GM21447 (cell line): ENCODE measurements at regions not wholly inside any gene's neighbourhood (a gene's known extent, or its start where the extent isn't known, plus 50 kb on each side); places are given as distances from the start of the nearest gene placed in this dataset.

Source experiments
- ATAC-seq: cut with Tn5 transposase; IDR thresholded peaks from one replicate; pipeline ENCODE4 v1.9.1; 2021; ENCODE audit not compliant: unreplicated experiment

DNA sequence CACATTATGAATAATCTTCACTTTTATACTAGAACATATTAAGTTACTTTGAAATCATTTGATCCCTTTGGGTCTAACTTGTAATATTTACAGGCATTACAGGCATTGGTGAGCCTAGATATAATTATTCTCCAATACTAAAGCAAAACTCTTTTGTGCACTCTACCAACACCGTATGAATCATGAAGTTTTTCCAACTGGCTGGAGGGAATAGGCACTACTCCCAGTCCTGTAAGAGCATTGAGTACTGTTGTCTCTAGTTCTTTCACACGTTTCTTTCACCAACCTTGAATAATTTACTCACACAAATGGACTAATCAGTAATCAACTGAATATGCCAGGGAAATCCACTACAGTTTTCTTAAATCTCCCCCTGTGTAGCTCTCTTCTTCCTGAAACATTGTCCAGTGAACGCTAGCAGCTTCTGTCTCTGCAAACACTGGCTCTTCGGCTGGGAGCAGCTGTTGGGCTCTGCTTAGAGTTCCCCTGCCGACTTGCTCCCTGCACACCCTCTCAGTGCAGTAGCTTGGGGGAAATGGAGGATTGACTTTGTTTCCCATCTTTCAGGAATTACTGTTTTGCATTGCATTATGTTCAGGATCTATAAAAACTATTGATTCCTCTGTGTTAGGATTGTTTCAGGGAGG is 476.7 kb downstream of the RFC3 start:
- no peak for ATAC-seq

DNA sequence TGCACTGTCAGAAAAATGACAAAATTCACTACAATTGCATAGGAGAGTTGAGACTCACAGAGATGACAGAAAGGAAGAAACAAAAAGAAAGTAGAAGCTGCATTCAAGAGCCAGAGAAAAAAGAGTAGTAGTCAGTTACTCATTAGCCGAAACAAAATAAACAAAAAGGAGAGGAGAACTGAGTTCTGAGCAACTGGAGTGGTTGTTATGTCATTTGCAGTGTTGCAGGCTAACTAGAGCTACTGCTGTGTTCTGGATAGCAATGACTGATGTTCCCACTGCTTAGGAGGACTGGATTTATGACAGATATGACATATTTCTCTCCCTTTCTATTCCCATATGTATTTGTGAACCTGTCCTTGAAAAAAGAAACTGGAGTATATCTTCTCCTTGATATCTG is 482.6 kb downstream of the RFC3 start:
- ATAC-seq = no peak

DNA sequence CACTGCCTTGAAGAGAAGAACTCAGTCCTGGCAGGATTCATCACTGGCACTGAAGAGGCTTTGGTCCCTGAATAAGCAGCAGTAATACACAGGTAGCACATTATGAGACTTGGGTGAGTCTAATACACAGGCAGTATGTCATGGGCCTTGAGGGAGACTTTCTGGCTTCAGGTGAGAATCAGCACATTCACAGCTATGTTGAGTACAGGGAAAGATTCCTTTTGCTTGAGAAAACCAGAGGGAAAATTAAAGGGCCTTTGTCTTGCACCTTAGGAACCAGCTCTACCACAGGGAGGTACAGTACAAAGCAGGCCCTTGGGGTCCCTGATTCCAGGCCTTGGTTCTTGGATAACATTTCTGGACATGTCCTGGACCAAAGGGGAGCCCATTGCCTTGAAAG is 484.6 kb downstream of the RFC3 start:
- ATAC-seq = no peak

DNA sequence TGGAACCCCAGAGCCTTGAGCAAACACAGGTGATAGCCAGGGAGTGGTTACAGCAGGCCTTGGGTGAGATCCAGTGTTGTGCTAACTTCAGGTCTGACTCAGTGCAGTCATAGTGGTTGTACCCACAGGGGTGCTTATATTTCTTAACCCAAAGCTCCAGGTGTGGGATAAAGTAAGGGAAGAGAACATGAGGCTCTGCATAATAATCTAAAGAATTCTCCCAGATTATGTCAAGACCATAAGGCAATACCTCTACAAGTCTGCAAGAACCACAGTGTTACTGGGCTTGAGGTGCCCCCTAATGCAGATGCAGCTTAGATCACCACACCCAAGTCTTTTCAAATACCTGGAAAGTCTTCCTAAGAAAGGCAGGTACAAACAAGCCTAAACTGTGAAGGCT is 485.4 kb downstream of the RFC3 start:
- ATAC-seq = no peak

DNA sequence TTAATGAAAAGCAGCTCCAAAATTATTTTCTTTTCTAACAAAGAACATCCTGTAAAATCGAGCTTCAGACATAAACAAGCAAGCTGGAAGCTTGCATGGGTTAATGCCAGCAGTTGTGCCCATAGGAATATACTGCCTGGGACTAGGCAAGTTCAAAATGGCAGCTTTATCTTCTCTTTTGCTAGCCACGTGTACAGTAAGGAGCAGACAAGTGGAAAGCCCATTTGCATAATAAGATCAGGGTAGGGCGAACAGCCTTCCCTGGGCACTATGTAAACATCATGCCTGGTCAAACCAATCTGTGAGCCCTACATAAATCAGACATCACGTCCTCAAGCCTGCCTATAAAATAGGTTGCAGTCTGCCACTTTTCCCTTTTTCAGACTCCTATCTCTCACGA is 489.7 kb downstream of the RFC3 start:
- ATAC-seq = no peak

DNA sequence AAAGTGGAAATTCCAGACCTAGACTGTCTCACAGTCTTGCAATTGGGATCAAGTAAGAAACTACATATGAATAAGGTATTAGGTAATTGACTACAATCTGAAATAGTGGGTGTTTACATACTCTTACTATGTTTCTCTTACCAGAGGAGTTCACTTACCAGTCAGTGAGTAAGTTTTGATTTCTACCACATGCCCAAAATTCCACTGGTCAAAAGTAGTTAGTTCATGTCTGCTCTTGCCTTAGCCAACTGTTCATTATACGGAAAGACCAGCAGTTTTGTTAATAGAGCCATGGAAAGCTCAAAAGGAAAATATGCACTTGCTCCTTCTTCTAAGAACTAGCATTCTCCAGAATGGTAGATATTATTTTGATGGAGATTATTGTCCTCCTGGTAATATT is 490.8 kb downstream of the RFC3 start:
- no peak for ATAC-seq

DNA sequence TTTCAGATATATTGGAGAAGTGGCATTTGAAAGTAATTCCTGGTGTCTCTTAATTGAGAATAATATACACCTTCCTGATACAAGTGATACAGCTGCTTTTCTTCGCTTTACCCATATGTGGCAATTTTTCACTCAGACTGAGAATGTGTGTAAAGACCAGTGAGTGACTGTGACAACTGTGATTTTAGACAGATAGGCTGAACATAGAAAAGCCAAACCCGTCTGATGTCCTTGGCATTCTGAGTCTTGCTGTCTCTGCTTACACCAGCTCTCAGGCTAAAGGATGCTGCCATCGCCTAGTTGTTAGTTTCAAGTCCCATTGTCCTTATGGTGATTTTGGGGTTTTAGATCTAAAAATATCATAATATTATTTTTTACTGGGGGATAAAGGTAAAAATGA is 492.6 kb downstream of the RFC3 start:
- no peak for ATAC-seq

DNA sequence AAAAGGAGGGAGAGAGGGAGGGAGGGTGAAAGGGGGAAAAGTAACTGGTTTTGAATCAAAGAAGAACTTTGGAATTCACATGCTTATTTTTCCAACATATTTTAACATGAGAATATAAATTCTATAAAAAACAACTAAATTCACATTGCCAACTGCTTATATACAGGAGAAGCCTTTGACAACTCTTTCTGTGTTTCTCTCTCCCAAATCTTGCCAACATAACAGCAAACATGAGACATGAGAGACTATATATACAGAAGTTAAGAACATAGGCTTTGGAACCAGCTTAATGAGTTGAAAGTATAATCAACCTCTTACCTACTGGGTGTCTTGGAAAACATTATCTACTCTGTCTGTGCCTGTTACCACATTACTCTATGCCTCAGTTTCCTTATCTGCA is 493.3 kb downstream of the RFC3 start:
- ATAC-seq = no peak

DNA sequence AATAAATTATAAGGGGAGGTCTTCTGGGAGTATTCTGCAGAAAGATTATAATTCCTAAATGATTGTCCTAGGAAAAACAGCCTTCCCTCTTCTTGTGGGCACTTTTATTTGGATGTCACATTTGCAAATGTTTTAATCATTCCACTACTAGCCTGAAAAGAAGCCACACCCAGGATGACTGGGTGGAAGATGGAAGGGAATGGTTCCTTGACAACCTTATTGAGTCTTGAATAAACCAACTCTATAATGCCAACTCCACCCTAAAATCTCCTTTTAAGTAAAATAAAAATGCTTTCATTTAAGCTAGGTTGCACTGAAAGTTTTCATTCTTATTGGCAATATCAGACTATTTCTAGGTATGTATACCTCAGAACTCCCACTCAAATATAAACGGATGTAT is 494.6 kb downstream of the RFC3 start:
- ATAC-seq = no peak

DNA sequence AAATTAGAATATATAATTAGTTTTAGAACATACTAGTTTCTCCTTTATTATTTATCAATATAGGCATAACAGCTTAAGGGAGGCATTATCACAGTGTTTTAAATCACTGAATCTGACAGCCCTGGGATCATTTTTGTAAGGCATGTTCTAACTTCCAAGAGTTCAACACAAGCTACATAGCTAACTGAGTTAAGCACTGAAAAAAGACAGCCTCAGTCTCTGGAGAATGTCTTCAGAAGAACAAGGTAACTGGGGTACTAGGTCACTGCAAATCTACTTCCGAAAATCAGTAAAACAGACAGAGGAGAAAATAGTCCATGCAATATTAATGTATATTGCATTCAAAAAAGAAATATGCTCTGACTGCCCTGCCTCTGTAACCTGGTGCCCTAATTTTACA is 502.1 kb downstream of the RFC3 start:
- no peak for ATAC-seq

DNA sequence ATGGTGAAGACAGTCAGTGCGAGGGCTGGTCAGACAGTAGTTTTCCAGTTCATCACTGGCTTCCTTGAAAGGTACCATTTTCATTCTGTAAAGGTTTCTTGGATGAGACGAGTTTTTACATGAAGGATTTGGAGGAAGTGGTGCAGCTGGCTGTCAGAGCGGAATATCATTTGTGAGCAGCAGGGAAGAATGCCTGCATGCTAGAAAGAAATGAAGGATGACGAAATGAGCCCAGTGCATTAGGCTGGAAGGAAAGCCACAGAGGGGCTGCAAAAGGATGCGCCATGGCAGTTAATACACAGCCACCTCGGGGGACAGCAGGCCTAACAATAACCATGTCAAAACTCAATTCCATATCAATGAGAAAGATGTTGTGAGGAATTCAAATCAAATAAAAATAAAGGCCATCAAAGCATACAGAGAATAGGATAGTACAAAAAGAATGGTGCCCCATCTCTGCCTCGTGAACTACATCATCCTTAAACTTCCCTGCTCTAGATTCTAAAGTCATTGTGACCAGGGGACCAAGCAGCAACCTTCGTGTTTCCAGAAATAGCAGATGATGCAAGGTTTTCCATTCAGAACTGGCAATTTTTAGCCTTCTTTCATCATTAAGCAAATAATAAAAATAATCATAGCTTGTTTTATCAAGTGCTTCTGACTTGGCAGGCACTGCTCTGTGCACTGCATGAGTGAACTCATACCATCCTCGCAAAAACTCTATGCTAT is 504.2 kb downstream of the RFC3 start:
- ATAC-seq = no peak

DNA sequence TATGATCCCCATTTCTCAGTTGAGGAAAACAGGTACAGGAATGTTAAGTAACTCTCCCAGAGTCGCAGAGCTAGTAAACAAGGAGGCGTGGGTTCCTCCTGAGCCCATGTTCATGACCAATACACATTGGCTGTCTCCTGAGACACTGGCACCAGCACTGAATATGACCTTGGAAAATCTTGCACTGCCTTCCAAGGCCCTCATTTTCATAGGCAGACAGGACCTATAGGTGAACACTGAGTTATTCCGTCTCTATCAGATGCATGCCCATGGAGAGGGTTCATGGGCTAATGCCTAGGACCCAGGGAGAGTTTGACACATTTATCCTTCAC is 504.8 kb downstream of the RFC3 start:
- no peak for ATAC-seq

DNA sequence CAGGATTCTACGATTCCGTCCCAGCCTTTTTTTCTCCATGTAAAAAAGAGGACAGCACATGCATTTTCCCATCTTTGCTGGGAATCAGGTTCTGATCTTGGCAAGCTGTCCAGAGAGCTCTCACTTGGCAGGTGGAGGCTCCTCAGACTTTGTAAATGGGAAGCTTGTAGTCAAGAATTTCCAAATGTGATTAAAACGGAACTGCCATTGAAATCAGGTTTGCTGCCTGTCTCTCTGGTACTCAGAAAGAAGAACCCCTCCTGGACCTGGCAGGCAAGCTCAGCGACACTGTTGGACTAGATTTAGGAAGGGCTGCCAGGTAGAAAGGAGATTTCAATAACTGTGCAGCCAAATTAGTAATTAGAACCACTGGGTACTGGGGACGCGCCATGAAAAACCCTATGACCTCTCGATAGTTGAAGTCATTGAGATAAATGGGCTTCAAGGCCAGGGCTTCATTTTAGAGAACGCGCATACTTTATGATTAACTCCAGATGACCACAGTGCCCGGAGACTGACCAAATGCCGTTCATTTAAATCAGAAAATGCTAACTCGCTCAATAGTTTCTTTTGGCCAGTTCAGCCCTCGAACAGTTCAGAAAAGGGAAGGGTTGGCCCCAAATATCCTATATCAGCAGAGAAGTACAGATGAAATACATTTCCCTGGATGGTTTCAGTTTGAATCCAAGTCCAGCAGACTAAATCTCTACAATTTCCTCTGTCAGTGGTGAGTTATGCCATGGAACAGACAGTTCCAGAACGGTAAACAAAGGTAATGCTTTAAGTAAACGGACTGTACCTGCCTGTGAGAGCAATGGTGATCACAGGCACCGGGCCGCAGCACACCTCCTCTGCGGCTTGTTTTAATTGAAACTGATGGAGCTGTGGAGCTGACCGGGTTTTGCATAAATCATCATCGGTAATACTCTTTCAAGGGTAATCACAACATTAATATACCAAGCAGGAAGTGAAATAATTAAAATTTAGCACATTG is 517.4 kb downstream of the RFC3 start:
- no peak for ATAC-seq

DNA sequence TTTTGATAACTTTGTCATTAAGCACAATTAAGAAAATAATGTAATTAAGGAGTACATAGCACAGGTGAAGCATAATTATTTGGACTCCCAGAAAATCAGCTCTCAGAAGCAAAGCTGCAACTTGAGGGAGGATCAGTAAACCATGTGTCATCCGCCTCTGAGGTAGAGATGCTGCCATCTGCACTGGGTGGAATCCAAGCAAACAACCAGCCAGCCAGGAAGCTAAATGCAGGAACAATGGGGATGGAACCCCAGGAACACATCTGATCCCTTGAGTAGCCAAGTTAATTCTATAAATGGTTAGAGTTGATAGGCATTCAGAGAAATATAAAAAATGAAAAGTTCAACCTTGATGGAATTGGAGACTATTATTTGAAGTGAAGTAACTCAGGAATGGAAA is 520.2 kb downstream of the RFC3 start:
- ATAC-seq = no peak

DNA sequence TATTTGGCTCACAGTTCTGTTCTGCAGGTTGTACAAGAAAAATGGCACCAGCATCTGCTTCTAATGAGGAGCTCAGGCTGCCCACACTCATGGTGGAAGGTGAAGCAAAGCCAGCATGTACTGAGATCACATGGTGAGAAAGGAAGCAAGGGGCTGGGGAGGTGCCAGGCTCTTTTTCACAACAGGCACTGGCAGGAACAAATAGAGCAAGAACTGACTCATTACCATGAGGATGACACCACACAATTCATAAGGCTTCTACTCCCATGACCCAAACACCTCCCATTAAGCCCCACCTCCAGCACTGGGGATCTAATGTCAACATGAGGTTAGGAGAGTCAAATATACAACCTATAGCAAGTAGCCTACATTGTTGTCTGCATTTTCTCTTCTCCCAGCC is 522.6 kb downstream of the RFC3 start:
- no peak for ATAC-seq

DNA sequence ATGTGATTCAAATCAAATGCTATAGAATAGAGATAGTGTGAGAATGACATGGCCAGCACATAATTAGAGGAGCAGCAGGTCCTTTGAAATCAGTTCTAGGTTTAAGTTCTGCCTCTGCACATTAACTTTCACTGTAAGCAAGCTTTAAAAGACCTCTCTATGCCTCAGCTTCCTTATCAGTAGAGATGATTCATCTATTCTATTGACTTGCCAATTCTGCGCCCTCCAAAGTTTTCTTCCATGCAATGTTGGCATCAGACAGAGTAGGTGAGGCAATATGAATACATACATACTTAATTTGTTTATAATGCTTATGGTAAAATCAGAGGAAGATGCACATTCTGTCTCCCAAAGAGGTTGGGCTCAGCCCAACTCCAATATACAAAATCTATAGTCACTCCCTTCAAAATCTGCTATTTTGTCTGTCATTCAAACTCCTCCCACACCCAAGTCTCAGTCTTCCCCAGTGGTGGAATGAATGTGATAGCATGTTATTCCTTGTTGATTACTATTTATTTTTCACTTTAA is 525.5 kb downstream of the RFC3 start:
- ATAC-seq = no peak

DNA sequence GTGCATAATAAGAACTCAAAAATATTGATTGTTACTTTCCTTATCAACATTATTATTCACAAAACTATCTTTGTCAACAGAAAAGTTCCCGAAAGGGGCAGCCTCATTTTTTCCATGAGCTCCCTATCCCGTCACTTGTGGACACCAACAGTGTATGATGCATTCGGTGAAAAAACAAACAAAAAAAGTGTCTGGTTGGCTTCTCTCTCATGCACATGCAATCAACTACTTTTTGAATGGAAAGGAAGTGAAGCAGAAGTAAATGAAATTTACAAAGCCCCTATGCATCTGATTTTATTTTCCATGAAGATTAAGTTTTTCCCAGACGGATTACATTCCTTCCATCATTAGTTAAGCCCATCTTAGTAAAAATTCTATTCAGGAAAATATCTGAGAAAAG is 526.9 kb downstream of the RFC3 start:
- no peak for ATAC-seq

DNA sequence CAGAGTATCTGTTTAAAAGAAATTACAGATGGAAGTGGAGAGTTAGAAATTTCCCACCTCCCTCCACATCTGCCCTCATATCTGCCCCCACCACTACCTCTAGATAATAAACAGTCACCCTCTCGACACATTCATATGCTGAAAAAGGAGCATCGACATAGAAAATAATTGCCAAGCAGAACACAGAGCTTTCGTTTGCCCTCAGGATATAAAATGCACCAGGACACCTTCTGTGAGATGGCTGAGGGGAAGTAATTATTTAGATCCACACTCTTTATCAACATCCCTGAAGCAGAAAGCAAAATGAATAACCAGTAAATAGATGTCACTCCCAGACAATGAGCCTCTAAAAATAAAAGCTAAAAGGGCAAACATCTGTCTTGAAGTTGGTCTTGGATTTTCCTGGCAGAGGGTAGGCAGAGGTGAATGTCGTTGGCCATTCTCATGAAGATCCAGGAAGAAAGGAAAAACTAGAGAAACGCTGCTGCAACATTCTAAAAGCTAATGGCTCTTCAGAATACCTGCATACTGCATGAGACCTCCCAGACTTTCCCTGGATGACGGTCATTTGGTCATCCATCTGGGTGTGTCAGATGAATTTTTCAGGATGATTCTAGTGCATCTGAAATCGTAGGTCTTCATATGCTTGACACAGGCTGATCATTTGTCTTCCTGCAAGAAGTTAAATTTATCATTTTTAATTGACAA is 527.5 kb downstream of the RFC3 start:
- ATAC-seq = no peak

DNA sequence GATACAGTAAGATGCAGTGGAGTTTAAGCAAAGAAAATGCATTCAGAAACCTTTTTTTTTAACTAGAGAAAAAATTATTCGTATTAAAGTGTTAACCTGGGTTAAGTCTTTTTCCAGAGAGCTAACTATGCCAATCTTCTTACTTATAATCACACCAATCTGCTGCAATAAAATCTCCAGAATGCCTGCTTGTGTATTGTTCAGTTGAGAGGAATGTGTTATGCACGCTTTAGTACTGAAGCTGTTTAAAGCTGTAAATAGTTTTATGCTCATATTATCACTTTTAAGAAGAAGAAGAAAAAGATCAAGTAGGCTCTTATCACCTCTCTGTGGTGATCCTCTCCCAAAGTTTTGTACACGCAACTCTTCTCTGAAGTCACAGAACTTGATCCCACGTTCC is 528.7 kb downstream of the RFC3 start:
- no peak for ATAC-seq

DNA sequence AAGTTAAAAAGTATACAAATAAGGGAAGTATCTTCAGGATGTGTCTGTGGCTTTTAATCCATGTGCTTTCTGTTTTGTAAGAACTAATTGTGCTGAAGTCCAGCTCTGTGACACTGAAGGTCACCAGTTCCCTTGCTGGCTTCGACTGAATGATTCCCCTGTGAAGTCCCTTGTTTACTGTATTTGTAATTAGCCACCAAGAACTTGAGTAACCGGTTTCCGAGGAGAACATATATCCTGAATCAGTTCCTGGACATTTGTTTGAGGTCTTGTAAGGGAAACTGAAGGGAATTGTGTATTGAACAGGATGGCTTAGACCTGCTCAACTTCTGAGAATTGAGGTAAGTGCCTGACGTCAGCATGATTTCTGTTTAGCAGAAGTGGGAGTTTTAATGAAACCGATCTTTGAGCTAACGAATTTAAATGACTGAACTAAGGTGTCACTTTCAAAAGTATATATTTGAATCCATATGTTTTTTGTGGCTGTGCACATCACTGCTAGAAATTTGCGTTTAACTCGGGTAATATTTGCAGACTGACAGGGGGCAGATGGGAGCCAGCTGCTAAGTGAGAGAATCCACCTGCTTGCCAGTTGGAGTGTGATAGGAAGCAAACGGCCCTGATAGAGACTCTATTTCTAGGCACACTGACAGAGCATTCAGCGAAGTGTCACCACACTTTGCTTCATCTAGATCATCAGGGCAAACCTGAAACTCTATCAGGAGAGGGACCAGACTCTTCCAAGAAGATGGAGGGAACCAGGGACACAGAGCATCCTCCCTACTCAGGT is 530.0 kb downstream of the RFC3 start:
- ATAC-seq = no peak
